ENCODE measurements at regions not wholly inside any gene's neighbourhood (a gene's known extent, or its start where the extent isn't known, plus 50 kb on each side); places are given as distances from the start of the nearest gene placed in this dataset.

DNA sequence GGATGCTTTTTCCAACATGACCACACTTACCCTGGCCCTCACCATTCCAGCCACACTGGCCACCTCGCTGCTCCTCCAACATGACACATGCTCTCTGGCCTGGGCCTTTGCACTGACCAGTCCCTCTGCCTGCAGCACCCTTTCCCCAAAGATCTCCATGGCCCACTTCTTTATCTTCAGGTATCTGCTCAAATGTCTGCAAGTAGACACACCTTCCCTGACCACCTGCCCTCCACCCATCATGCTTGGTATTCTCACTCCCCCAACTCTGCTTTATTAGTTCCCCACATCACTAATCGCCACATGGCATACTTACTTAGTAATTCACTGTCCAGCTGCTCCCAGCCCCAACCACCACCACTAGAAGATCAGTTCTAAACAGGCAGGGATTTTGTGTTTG is 214.2 kb downstream of the BCL11A start:
- Histone ChIP-seq H3K27me3 (ENCODE audit: control insufficient read depth in 1 of 2, insufficient read depth in 2 of 2, low read length in 1 of 2) (no peaks in the 10 kb centered on the region), H3K9me3 (ENCODE audit: control insufficient read depth, low read length) (no peaks in the 10 kb centered on the region), H3K4me3 (ENCODE audit: low read length in 2 of 2) (no peak overlapping the region), H3K4me1 (ENCODE audit: control insufficient read depth in 1 of 2, insufficient read depth in 2 of 2, low read length in 2 of 2) (no peaks in the 10 kb centered on the region), H3K36me3 (ENCODE audit: control insufficient read depth in 1 of 2, insufficient read depth in 2 of 2, low read length in 1 of 2) (no peaks in the 10 kb centered on the region), H3K27ac (ENCODE audit: low read depth in 1 of 2, low read length in 2 of 2) (no peak overlapping the region)
- ATAC-seq (ENCODE audit: low FRiP score) (no peak), DNase-seq (no peak)
- intact Hi-C loops (cut with DNase I) = no loop called here
- 94 to 98% methylated on average over 2 of the region's 2 CpGs for WGBS, 2 donors

DNA sequence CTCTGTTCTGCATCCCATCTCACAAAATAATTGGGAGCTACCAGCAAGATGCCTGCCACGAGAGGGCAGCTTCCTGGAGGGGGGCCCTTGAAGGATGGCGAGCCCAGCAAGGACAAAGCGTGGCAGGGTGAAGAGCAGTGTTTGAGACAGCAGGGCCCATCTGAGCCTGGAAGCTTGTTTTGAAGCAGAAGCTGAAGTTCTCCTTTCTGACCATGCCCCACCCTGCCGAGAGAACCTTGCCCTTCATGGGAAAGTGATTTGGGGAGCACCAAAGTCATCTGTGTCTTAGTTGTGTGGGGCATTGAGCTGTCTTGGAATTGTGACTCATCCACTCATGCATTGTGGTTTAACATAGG is 216.3 kb downstream of the BCL11A start:
- no peaks in the 10 kb centered on the region for H3K4me1 ChIP-seq (ENCODE audit: control insufficient read depth in 1 of 2, insufficient read depth in 2 of 2, low read length in 2 of 2)
- H3K36me3 ChIP-seq (ENCODE audit: control insufficient read depth in 1 of 2, insufficient read depth in 2 of 2, low read length in 1 of 2) = no peaks in the 10 kb centered on the region
- ATAC-seq (ENCODE audit: low FRiP score) (no peak), DNase-seq (no peak)
- no peak overlapping the region for H3K4me3 ChIP-seq (ENCODE audit: low read length in 2 of 2)
- no peaks in the 10 kb centered on the region for H3K27me3 ChIP-seq (ENCODE audit: control insufficient read depth in 1 of 2, insufficient read depth in 2 of 2, low read length in 1 of 2)
- intact Hi-C loops (cut with DNase I) = no loop called here
- no peaks in the 10 kb centered on the region for H3K9me3 ChIP-seq (ENCODE audit: control insufficient read depth, low read length)
- 73 to 77% methylated on average over 4 of the region's 4 CpGs for WGBS, 2 donors
- H3K27ac ChIP-seq (ENCODE audit: low read depth in 1 of 2, low read length in 2 of 2) = no peak overlapping the region

DNA sequence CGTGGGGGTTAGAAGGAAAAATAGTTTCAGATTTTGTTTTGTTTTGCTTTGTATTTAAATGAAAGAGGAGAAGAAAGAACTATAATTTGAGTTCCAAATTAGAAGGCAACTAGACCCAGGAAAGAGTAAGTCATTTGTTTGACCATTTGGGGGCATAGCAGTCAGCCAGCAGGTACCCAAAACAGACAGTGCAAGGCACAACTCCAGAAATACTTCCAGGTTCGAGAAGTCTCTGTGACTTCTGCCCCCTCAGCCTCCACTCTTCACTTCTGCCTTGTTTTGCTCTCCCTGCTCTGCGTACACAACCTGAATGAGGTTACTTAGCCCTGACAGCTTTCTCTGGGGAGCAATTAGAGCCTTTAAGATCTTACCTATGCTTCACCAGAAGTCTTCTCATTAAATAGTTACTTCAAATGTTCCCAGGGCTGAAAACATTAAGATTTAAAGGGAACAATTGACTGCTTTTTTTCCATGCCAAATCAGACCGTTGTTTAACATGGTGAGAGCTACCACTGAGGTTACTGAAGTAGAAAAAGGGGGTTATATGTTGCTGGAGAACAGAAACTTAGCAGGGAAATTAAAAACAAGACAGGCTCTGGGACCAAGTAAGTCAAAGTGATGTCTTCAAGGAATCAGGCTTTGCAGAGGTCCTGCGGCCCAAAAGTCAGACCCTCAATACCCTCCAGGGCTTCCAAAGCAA is 216.9 kb downstream of the BCL11A start:
- Histone ChIP-seq H3K36me3 (ENCODE audit: control insufficient read depth in 1 of 2, insufficient read depth in 2 of 2, low read length in 1 of 2) (no peaks in the 10 kb centered on the region), H3K27me3 (ENCODE audit: control insufficient read depth in 1 of 2, insufficient read depth in 2 of 2, low read length in 1 of 2) (no peaks in the 10 kb centered on the region), H3K9me3 (ENCODE audit: control insufficient read depth, low read length) (no peaks in the 10 kb centered on the region), H3K4me1 (ENCODE audit: control insufficient read depth in 1 of 2, insufficient read depth in 2 of 2, low read length in 2 of 2) (no peaks in the 10 kb centered on the region), H3K4me3 (ENCODE audit: low read length in 2 of 2) (no peak overlapping the region), H3K27ac (ENCODE audit: low read depth in 1 of 2, low read length in 2 of 2) (no peak overlapping the region)
- 60 to 66% methylated on average over 5 of the region's 5 CpGs for WGBS, 2 donors
- ATAC-seq (ENCODE audit: low FRiP score) = no peak
- no peak for DNase-seq
- intact Hi-C loops (cut with DNase I) = no loop called here

DNA sequence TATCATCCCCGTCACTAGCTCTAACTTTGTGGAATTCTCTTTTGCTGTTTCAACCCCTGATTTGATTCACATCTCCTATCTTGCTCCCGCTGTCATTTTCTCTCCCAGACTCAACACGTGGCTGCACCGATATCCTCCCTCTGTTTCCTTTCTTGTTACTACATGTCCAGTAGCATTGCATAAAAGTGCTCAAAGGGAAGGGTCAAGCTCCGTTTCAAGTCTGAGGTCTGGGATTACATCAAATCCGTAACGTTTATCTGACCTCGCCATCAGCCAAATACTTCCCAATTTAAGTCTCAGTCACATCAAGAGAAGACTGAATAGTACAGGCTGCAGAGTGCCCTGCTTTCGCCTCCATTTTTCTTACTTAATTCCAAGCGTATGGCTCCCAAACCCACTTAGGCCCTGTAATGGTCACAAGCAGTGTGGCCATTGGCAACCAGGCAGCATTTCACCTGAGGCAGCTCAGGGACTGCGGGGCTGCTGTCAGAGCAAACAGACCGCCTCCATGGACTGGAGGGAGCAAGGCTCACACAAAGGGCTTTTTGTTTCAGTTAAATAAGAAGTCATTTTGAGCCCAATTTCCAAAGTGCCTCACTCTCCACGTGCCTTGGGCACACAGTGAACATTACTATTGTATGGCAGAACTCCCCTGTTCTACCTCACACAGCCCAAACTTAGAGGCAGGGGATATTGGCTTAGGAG is 217.8 kb downstream of the BCL11A start:
- Histone ChIP-seq H3K4me3 (ENCODE audit: low read length in 2 of 2) (no peak overlapping the region), H3K36me3 (ENCODE audit: control insufficient read depth in 1 of 2, insufficient read depth in 2 of 2, low read length in 1 of 2) (no peaks in the 10 kb centered on the region), H3K27ac (ENCODE audit: low read depth in 1 of 2, low read length in 2 of 2) (no peak overlapping the region), H3K4me1 (ENCODE audit: control insufficient read depth in 1 of 2, insufficient read depth in 2 of 2, low read length in 2 of 2) (no peaks in the 10 kb centered on the region), H3K9me3 (ENCODE audit: control insufficient read depth, low read length) (no peaks in the 10 kb centered on the region), H3K27me3 (ENCODE audit: control insufficient read depth in 1 of 2, insufficient read depth in 2 of 2, low read length in 1 of 2) (no peaks in the 10 kb centered on the region)
- DNase-seq (no peak), ATAC-seq (ENCODE audit: low FRiP score) (no peak)
- intact Hi-C loops (cut with DNase I) = no loop called here
- WGBS, 2 donors = 76 to 80% methylated on average over 13 of the region's 13 CpGs

DNA sequence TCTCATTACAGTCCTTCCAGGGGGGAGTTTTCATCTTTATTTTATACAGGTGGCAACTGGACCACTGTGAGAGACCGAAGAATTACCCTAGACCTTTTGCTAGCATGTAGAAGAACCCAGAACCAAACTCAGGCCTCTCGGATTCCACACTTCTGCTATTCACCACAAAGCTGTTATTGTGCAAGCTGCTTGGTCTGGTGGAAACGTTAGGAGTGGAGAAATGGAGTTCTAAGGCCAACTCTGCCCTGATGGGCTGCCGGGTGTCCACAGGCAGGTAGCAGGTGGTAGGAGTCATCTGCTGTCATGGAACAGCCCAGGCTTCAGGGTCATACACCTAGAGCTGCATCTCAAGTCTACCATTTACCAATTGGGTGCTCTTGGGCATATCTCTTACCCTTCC is 218.8 kb downstream of the BCL11A start:
- ATAC-seq (ENCODE audit: low FRiP score) = no peak
- intact Hi-C loops (cut with DNase I) = no loop called here
- Histone ChIP-seq H3K4me1 (ENCODE audit: control insufficient read depth in 1 of 2, insufficient read depth in 2 of 2, low read length in 2 of 2) (no peaks in the 10 kb centered on the region), H3K27ac (ENCODE audit: low read depth in 1 of 2, low read length in 2 of 2) (no peak overlapping the region), H3K9me3 (ENCODE audit: control insufficient read depth, low read length) (no peaks in the 10 kb centered on the region), H3K4me3 (ENCODE audit: low read length in 2 of 2) (no peak overlapping the region), H3K27me3 (ENCODE audit: control insufficient read depth in 1 of 2, insufficient read depth in 2 of 2, low read length in 1 of 2) (no peaks in the 10 kb centered on the region), H3K36me3 (ENCODE audit: control insufficient read depth in 1 of 2, insufficient read depth in 2 of 2, low read length in 1 of 2) (no peaks in the 10 kb centered on the region)
- DNase-seq = no peak
- WGBS, 2 donors = 89 to 90% methylated on average over 4 of the region's 4 CpGs

DNA sequence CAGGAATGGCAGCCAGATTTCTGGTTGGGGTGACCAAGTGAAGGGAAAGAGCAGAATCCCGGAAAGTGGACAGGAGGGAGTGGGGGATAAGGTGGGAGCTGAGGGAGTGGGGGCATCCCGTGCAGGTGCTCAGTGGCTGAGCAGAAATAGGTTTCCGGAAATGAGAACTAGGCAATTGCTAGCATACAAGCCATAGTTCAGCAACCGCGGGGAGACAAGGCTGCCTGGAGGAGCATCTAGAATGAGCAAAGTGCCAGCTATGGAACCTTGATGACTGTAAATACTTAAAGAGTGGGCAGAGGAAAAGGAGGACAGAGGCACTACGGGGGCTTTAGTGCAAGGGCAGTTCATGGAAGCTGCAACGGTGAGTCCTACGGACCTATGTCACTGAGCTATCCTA is 220.2 kb downstream of the BCL11A start:
- no peak for DNase-seq

DNA sequence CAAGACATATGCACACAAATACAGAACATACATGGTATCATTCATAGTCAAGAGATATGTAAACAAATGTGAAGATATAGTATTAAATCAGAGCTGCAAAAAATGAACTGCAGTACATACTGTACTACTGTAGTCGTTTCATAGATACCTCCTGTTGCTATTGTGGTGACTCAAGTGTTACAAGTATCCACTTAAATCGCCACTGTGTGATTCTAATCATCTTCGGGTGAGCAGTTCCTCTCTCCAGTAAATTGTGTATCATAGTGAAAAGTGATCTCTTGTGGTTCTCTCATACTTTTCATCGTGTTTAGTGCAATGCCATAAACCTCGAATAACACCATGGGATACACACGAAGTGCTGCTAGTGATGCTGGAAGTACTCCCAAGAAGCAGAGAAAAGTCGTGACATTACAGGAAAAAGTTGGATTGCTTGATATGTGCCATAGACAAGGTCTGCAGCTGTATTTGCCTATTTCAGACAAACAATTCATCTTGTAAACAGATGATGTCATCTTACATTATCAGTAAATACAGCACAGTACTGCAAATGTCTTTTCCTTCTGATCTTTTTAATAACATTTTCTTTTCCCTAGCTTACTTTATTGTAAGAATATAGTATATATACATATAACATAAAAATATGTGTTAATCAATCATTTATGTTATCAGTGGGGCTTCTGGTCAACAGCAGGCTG is 222.2 kb downstream of the BCL11A start:
- intact Hi-C loops (cut with DNase I) = no loop called here
- Histone ChIP-seq H3K36me3 (ENCODE audit: control insufficient read depth in 1 of 2, insufficient read depth in 2 of 2, low read length in 1 of 2) (no peaks in the 10 kb centered on the region), H3K27ac (ENCODE audit: low read depth in 1 of 2, low read length in 2 of 2) (no peak overlapping the region), H3K4me1 (ENCODE audit: control insufficient read depth in 1 of 2, insufficient read depth in 2 of 2, low read length in 2 of 2) (no peaks in the 10 kb centered on the region), H3K27me3 (ENCODE audit: control insufficient read depth in 1 of 2, insufficient read depth in 2 of 2, low read length in 1 of 2) (no peaks in the 10 kb centered on the region), H3K9me3 (ENCODE audit: control insufficient read depth, low read length) (peaks cover 2% of the 10 kb centered on the region), H3K4me3 (ENCODE audit: low read length in 2 of 2) (no peak overlapping the region)
- ATAC-seq (ENCODE audit: low FRiP score) (no peak), DNase-seq (no peak)
- WGBS, 2 donors = 83 to 85% methylated on average over 7 of the region's 7 CpGs

More for the DNA sequence above, 220.2 kb downstream of the BCL11A start:
- no peaks in the 10 kb centered on the region for H3K27me3 ChIP-seq (ENCODE audit: control insufficient read depth in 1 of 2, insufficient read depth in 2 of 2, low read length in 1 of 2)
- intact Hi-C loops (cut with DNase I) = no loop called here
- H3K27ac ChIP-seq (ENCODE audit: low read depth in 1 of 2, low read length in 2 of 2) = no peak overlapping the region
- H3K4me1 ChIP-seq (ENCODE audit: control insufficient read depth in 1 of 2, insufficient read depth in 2 of 2, low read length in 2 of 2) = no peaks in the 10 kb centered on the region
- ATAC-seq (ENCODE audit: low FRiP score) = peak; percentile 12
- WGBS, 2 donors = 95 to 96% methylated on average over 8 of the region's 8 CpGs
- no peak overlapping the region for H3K4me3 ChIP-seq (ENCODE audit: low read length in 2 of 2)
- H3K36me3 ChIP-seq (ENCODE audit: control insufficient read depth in 1 of 2, insufficient read depth in 2 of 2, low read length in 1 of 2) = no peaks in the 10 kb centered on the region
- H3K9me3 ChIP-seq (ENCODE audit: control insufficient read depth, low read length) = no peaks in the 10 kb centered on the region

DNA sequence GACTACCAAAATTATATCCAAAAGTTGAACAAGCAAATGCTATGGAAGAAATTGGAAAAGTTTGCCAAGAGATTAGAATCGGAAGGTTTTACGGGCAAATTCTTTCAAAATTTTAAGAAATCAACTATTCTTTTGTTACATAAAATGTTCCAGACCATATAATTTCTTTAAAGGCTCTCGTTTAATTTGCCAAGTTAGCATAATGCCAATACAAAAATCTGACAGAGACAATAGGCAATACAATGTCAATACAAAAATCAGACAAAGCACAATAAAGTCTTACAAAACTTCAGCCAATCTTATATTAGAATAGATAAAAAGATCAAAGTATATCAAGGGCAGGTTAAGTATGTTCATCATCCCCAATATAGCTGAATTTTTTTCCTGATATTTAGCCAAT is 224.2 kb downstream of the BCL11A start:
- Histone ChIP-seq H3K4me1 (ENCODE audit: control insufficient read depth in 1 of 2, insufficient read depth in 2 of 2, low read length in 2 of 2) (no peaks in the 10 kb centered on the region), H3K4me3 (ENCODE audit: low read length in 2 of 2) (no peak overlapping the region), H3K27ac (ENCODE audit: low read depth in 1 of 2, low read length in 2 of 2) (no peak overlapping the region), H3K9me3 (ENCODE audit: control insufficient read depth, low read length) (peaks cover 7% of the 10 kb centered on the region), H3K27me3 (ENCODE audit: control insufficient read depth in 1 of 2, insufficient read depth in 2 of 2, low read length in 1 of 2) (no peaks in the 10 kb centered on the region), H3K36me3 (ENCODE audit: control insufficient read depth in 1 of 2, insufficient read depth in 2 of 2, low read length in 1 of 2) (no peaks in the 10 kb centered on the region)
- ATAC-seq (ENCODE audit: low FRiP score) (no peak), DNase-seq (no peak)
- 90 to 95% methylated on average over 3 of the region's 3 CpGs for WGBS, 2 donors
- intact Hi-C loops (cut with DNase I) = no loop called here

DNA sequence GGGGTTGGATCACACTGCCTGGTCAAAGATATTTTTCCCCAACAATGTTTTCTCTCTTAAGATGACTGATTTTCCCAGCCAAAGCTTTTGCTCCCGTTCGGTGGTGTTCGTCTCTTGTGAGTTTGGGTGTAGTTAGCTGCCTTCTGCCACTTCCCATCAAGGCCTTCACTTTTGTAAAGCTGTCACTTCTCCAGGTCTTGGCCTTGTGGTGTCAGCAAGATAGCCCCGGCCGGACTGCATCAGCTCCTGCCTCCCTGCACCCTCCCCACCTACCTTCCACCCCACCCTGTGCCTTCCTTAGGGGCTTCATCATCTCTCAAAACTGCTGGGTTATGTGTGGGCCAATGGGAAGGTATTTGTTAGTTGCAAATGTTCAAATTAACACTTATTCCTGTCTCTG is 228.9 kb downstream of the BCL11A start:
- Histone ChIP-seq H3K27ac (ENCODE audit: low read depth in 1 of 2, low read length in 2 of 2) (no peak overlapping the region), H3K9me3 (ENCODE audit: control insufficient read depth, low read length) (peaks cover 7% of the 10 kb centered on the region), H3K36me3 (ENCODE audit: control insufficient read depth in 1 of 2, insufficient read depth in 2 of 2, low read length in 1 of 2) (no peaks in the 10 kb centered on the region), H3K27me3 (ENCODE audit: control insufficient read depth in 1 of 2, insufficient read depth in 2 of 2, low read length in 1 of 2) (no peaks in the 10 kb centered on the region), H3K4me3 (ENCODE audit: low read length in 2 of 2) (no peak overlapping the region), H3K4me1 (ENCODE audit: control insufficient read depth in 1 of 2, insufficient read depth in 2 of 2, low read length in 2 of 2) (no peaks in the 10 kb centered on the region)
- no peak for DNase-seq
- WGBS, 2 donors = 80 to 92% methylated on average over 5 of the region's 5 CpGs
- intact Hi-C loops (cut with DNase I) = no loop called here
- ATAC-seq (ENCODE audit: low FRiP score) = no peak
